GM12891 (cell line): ENCODE measurements at regions not wholly inside any gene's neighbourhood (a gene's known extent, or its start where the extent isn't known, plus 50 kb on each side); places are given as distances from the start of the nearest gene placed in this dataset.

Experiments
- PAX5 ChIP-seq: IDR thresholded peaks from 2 replicates; pipeline ENCODE4 v1.6.1; 2011; ENCODE audit warnings: low read length, moderate library complexity, mild to moderate bottlenecking; ENCODE audit not compliant: insufficient read depth, severe bottlenecking
- POLR2A ChIP-seq: IDR thresholded peaks from 2 replicates; pipeline ENCODE4 v1.6.1; 2011; ENCODE audit warnings: low read depth, low read length, control low read depth
- POLR2AphosphoS5 ChIP-seq: IDR thresholded peaks from 2 replicates; pipeline ENCODE4 v1.6.1; 2011; ENCODE audit warnings: low read depth, low read length, control low read depth
- TAF1 ChIP-seq: IDR thresholded peaks from 2 replicates; pipeline ENCODE4 v1.6.1; 2011; ENCODE audit warnings: low read depth, low read length, control low read depth

- no peak for TF ChIP-seq POLR2A
- TF ChIP-seq TAF1 = no peak
- no peak for TF ChIP-seq POLR2AphosphoS5
- no peak for TF ChIP-seq PAX5
These were observed 55.4 kb upstream of the ADGRE5 start for GRCh38 chr19:14325863-14326262.
